ENCODE measurements at regions not wholly inside any gene's neighbourhood (a gene's known extent, or its start where the extent isn't known, plus 50 kb on each side); places are given as distances from the start of the nearest gene placed in this dataset.

DNA sequence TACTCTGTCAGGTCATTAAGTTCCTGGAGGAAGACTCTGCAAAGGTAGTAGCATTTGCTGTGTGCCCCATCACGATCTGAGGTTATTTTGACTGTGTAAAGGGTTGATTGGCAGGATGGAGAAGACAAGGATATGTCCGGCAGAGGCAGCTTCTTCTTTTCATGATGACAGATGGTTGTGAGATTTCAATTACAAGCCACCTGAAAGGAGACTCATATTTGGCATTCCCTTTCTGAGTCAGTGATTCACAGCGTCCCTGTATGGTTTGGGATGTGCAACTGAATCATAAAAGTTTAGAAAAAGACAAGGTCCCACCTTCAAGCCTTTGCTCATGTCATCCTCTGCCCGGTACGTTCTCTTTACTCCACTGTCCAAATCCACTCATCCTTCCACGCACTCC is 113.4 kb downstream of the MTNR1B start:
- TF ChIP-seq CTCF (IDR thresholded peaks at IDR 0.05) (no peak), EP300 (IDR thresholded peaks at IDR 0.05) (no peak), POLR2AphosphoS5 (IDR thresholded peaks at IDR 0.05) (no peak)

All from gastroesophageal sphincter (tissue), 3 donors.